Embryonic facial prominence (tissue), 1 donor: ENCODE measurements at regions not wholly inside any gene's neighbourhood (a gene's known extent, or its start where the extent isn't known, plus 50 kb on each side); places are given as distances from the start of the nearest gene placed in this dataset.
"Not testable (repeated sequence)": the region's sequence is repeated elsewhere in the genome, so short reads cannot be mapped to it uniquely, and the experiment has no call there.

Source experiments
- DNase-seq: peaks from one replicate; pipeline ENCODE4 v3.0.0-alpha.2; 2016; ENCODE audit errors: extremely low spot score

GRCh38 chr10:121268363-121268762 lies 329.9 kb downstream of the FGFR2 start:
- DNase-seq = no peak

GRCh38 chr10:121268863-121269432 lies 329.3 kb downstream of the FGFR2 start:
- DNase-seq = no peak

- DNase-seq = no peak
Measured at GRCh38 chr10:121270906-121271305, 327.3 kb downstream of the FGFR2 start.

DNA sequence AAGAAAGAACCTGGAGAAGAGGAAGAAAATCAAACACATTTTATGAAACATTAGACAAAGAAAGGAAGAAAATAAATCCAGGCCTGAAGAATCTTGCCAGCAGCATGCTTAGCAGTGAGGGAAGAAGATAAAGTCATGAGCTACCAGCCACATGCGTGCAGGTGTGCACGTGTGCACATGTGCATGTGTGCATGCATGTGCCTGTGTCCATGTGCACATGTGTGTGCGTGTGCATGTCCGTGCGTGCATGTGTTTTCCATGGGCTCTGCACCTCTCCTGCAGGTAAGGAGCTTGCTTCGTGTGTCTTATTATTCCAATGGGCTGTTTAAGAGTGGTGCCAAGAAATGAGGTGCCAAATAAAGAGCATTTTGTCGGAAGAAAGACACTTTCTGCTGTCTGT lies 322.2 kb downstream of the FGFR2 start:
- no peak for DNase-seq

GRCh38 chr10:121276822-121277221 lies 321.4 kb downstream of the FGFR2 start:
- DNase-seq = peak; percentile 60

GRCh38 chr10:121278386-121278785 lies 319.9 kb downstream of the FGFR2 start:
- not testable (repeated sequence) for DNase-seq

DNA sequence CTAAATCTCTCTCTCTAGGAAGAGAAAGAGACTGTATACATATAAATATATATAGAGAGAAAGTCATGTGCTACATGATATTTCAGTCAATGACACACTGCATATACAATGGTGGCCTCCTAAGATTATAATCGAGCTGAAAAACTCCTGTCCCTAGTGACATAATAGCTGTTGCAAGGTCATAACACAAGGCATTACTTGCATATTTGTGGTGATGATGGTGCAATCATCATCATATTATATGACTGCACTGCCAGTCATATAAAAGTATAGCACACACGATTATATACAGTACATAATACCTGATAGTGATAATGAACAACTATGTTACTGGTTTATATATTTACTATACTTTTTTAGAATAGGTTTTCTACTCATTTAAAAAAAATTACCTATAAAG lies 316.7 kb downstream of the FGFR2 start:
- DNase-seq = no peak

DNA sequence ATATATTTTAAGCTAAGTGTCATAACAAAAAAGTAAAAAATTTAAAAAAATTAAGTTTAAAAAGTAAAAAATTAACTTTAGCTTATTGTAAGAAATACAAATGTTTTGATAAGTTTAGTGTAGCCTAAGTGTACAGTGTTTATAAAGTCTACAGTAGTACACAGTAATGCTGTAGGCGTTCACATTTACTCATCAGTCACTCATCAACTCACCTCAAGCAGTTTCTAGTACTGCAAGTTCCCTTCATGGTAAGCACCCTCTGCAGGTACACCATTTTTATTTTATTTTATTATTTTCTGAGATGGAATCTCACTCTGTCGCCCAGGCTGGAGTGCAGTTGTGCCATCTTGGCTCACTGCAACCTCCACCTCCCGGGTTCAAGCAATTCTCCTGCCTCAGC lies 316.0 kb downstream of the FGFR2 start:
- DNase-seq = no peak

DNA sequence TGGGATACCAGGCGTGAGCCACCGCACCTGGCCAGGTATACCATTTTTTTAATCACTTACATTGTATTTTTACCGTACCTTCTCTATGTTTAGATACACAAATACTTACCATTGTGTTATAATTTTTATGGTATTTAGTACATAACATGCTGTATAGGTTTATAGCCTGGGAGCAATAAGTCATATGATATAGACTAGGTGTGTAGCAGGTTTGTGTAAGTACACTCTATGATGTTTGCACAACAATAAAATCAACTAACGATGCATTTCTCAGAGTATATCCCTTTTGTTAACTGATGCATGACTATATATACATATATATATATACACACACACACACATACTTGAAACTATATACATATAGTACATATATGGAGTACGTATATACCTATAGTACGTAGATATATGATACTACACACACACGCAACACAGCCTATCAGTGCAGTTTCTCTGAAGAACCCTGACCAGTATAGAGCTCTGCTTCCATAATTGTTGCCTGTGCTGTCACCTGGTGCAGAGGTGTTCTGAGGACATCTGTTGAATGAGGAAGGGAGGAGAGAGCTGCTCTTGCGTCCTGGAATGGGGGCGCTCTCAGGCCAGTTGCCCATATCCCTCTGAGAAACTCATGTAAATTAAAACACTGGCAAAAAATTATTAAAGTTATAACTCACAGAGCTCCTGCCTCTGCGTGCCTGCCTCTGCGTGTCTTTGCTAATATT lies 315.3 kb downstream of the FGFR2 start:
- no peak for DNase-seq

DNA sequence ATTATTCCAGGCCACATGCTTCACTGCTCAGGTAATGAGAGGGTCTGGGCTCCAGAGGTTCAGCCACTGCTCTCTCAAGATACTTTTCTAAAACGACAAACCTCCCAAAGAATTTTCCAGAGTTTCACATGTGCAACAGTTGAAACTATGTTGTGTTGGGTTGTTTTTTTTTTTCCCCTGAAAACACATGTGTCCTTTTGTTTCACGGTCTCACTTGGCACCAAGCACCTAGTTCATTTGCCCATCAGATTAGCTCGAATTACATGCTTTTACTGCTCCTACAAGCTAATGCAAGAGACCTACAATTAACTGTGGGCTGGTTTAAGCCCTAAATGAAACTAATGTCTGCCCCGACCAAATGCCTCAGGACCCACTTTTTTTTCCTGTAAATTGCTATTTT lies 313.3 kb downstream of the FGFR2 start:
- no peak for DNase-seq

DNA sequence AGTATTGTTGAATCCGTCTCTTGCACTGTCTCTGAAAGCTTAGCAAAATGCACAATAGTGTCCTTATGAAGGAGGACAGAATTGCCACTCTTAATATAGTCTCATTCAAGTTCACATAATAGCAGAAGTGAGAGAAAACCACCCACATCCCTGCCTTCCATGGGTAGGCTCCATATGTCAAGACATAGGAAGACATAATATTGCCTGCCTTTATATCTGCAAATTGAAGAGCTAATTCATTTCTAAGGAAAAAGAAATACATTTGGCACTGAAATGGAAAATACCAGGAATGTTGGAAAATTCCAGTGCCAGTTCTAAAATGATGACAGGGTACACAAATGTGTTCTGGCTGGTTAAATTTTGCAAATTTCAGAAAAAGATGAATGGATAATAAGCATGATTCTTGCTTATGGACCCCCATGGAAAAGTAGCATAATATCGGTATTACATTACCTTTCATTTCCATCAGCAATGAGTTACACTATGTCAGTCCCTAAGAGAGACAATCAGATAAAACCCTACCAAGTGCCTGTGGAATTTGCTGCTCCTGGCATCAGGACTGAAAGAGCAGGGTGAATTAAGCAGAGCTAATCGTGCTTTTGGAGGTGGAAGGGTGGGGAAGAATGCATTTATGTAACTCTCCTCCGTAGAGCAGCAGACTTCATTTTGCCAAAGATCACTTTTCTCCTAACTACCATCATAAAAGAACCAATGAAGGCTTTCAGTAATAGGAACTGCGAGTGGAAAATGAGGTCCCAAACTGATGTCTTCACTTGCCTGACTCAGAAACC lies 312.6 kb downstream of the FGFR2 start:
- DNase-seq = no peak

DNA sequence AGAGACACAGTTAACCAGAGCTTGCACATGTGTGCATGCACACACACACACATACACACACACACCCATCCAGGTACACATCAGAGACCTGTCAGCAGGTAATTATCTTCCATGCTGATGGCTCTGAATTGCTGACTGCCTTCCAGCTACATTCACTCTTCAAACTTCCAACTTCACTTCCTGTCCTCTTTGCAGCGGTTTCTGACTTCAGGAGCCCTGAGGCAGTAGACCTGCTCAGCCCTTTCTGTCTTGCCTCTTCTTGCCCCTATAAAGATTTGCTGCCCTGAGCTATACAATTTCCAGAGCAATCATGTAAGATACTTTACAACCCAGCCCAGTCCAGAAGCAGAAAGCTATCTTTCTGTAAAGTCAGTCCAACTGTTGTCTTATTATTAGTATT lies 310.2 kb downstream of the FGFR2 start:
- no peak for DNase-seq

GRCh38 chr10:121288864-121289661 lies 309.2 kb downstream of the FGFR2 start:
- no peak for DNase-seq

GRCh38 chr10:121289800-121290199 lies 308.4 kb downstream of the FGFR2 start:
- DNase-seq = no peak

- no peak for DNase-seq
Measured at GRCh38 chr10:121290674-121291073, 307.6 kb downstream of the FGFR2 start.

- no peak for DNase-seq
Measured at GRCh38 chr10:121291376-121291775, 306.9 kb downstream of the FGFR2 start.

GRCh38 chr10:121291823-121292222 lies 306.4 kb downstream of the FGFR2 start:
- no peak for DNase-seq

GRCh38 chr10:121292321-121292720 lies 305.9 kb downstream of the FGFR2 start:
- no peak for DNase-seq

DNA sequence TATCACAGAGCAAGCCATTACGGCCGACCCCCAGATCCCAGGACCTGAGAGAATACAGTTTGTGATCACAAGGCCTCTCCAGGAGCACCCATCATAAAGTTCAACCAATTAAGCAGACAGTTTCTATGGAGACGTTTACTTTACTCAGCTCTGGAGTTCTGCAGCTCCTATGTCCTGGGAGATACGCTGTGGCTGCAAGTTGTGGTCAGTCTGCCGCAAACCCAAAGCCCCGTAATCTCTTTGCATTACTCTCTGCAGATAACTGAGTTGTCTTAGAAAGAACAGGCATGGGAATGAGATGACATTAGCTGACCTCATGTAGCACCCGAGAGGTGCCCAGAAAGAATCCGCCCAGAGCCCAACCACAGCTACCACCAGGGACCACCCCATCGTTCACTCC lies 305.1 kb downstream of the FGFR2 start:
- no peak for DNase-seq

GRCh38 chr10:121294630-121295029 lies 303.6 kb downstream of the FGFR2 start:
- DNase-seq = no peak

GRCh38 chr10:121296378-121296777 lies 301.9 kb downstream of the FGFR2 start:
- DNase-seq = no peak
